Endodermal cell (in vitro differentiated cells): ENCODE measurements at regions not wholly inside any gene's neighbourhood (a gene's known extent, or its start where the extent isn't known, plus 50 kb on each side); places are given as distances from the start of the nearest gene placed in this dataset.

ENCODE experiments used
- DNase-seq: peaks from one replicate; pipeline ENCODE4 v3.0.0-alpha.2; 2017
- H3K27ac ChIP-seq: 2 replicates; pipeline ENCODE4 v1.5.1; 2013; ENCODE audit warnings: mild to moderate bottlenecking, low read depth, low read length, moderate library complexity
- H3K27me3 ChIP-seq: 2 replicates; pipeline ENCODE4 v1.6.1; 2013; ENCODE audit warnings: mild to moderate bottlenecking, low read length, moderate library complexity; ENCODE audit not compliant: insufficient read depth, control insufficient read depth, poor library complexity, severe bottlenecking
- H3K36me3 ChIP-seq: 2 replicates; pipeline ENCODE4 v1.7.0; 2013; ENCODE audit warnings: mild to moderate bottlenecking, low read length, moderate library complexity; ENCODE audit not compliant: control insufficient read depth, insufficient read depth
- H3K4me1 ChIP-seq: one replicate; pipeline ENCODE4 v1.7.0; 2013; ENCODE audit warnings: low read length; ENCODE audit not compliant: control insufficient read depth, insufficient read depth
- H3K4me3 ChIP-seq: 2 replicates; pipeline ENCODE4 v1.5.1; 2013; ENCODE audit warnings: mild to moderate bottlenecking, low read length, moderate library complexity
- H3K9ac ChIP-seq: 2 replicates; pipeline ENCODE4 v1.6.1; 2013; ENCODE audit warnings: mild to moderate bottlenecking, low read length, moderate library complexity; ENCODE audit not compliant: poor library complexity, severe bottlenecking; ENCODE audit errors: extremely low read depth
- H3K9me3 ChIP-seq: 2 replicates; pipeline ENCODE4 v1.6.1; 2013; ENCODE audit warnings: mild to moderate bottlenecking, low read length, moderate library complexity; ENCODE audit not compliant: control insufficient read depth
- H3K27ac Mint-ChIP-seq: 2 replicates; pipeline ENCODE4 v1.8.0; 2020; ENCODE audit warnings: mixed read lengths
- H3K27me3 Mint-ChIP-seq: 2 replicates; pipeline ENCODE4 v1.8.0; 2021; ENCODE audit warnings: mild to moderate bottlenecking, mixed read lengths; ENCODE audit not compliant: insufficient read depth
- H3K36me3 Mint-ChIP-seq: 2 replicates; pipeline ENCODE4 v1.8.0; 2020; ENCODE audit warnings: low read depth, mixed read lengths
- H3K4me1 Mint-ChIP-seq: 2 replicates; pipeline ENCODE4 v1.8.0; 2020; ENCODE audit warnings: mixed read lengths
- H3K4me3 Mint-ChIP-seq: 2 replicates; pipeline ENCODE4 v1.8.0; 2020; ENCODE audit warnings: mild to moderate bottlenecking, moderate library complexity, mixed read lengths
- H3K9me3 Mint-ChIP-seq: 2 replicates; pipeline ENCODE4 v1.8.0; 2020; ENCODE audit warnings: mild to moderate bottlenecking, mixed read lengths
- CTCF ChIP-seq: fragments of 200-600 bp; sonication (generic); conservative IDR thresholded peaks from 2 replicates; pipeline ENCODE4 v1.5.0; 2021; ENCODE audit warnings: antibody characterized with exemption, mild to moderate bottlenecking
- WGBS, 2 experiments: methylation state at CpG; one replicate each; pipeline versions ENCODE4 v1.1.5 to v1.1.7; 2013; ENCODE audit warnings: missing lambda C conversion rate in 2 of 2, mixed read lengths in 1 of 2; ENCODE audit not compliant: insufficient coverage in 1 of 2, insufficient read length in 1 of 2; 5-methylcytosine and 5-hydroxymethylcytosine counted together

GRCh38 chr6:76892542-76892941, 570.7 kb downstream of the HTR1B start:
- no peaks in the 10 kb centered on the region for H3K27me3 Mint-ChIP-seq
- Histone ChIP-seq H3K36me3 (no peaks in the 10 kb centered on the region), H3K27me3 (no peaks in the 10 kb centered on the region), H3K4me3 (no peak overlapping the region), H3K9me3 (peaks cover 12% of the 10 kb centered on the region), H3K27ac (no peak overlapping the region), H3K9ac (no peak overlapping the region), H3K4me1 (no peaks in the 10 kb centered on the region)
- peaks cover 29% of the 10 kb centered on the region for H3K9me3 Mint-ChIP-seq
- no peak for DNase-seq
- peaks cover 3% of the 10 kb centered on the region for H3K36me3 Mint-ChIP-seq
- H3K4me3 Mint-ChIP-seq: no peak overlapping the region
- TF ChIP-seq CTCF: no peak
- 78% methylated on average over 3 of the region's 3 CpGs; no CpG with 5 or more reads in 1 of the 2 experiments for WGBS, 2 experiments
- no peaks in the 10 kb centered on the region for H3K4me1 Mint-ChIP-seq
- H3K27ac Mint-ChIP-seq: no peak overlapping the region

DNA sequence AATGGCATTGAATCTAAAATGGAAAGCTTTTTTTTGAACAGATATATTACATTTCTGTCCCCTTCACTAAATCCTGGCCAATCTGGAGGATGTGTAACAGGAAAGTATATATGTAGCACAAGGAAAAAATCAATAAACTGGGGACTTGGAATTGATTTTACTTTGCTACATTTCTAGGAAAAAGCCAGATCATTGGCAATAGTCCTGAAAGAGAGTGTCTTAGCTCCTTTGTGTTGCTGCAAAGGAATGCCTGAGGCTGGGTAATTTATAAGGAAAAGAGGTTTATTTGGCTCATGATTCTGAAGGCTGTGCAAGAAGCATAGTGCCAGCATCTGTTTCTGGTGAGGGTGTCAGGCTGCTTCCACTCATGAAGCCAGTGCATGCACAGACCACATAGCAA, 574.9 kb downstream of the HTR1B start:
- H3K36me3 ChIP-seq: no peaks in the 10 kb centered on the region
- DNase-seq: no peak
- H3K4me1 Mint-ChIP-seq: no peaks in the 10 kb centered on the region
- no peak overlapping the region for H3K27ac Mint-ChIP-seq
- H3K36me3 Mint-ChIP-seq: no peaks in the 10 kb centered on the region
- H3K4me1 ChIP-seq: no peaks in the 10 kb centered on the region
- no peak overlapping the region for H3K4me3 ChIP-seq
- H3K4me3 Mint-ChIP-seq: no peak overlapping the region
- no peak overlapping the region for H3K9ac ChIP-seq
- no peak for TF ChIP-seq CTCF
- H3K27ac ChIP-seq: no peak overlapping the region
- peaks cover 7% of the 10 kb centered on the region for H3K9me3 Mint-ChIP-seq
- H3K9me3 ChIP-seq: peaks cover under 1% of the 10 kb centered on the region
- no peaks in the 10 kb centered on the region for H3K27me3 ChIP-seq
- no peaks in the 10 kb centered on the region for H3K27me3 Mint-ChIP-seq

DNA sequence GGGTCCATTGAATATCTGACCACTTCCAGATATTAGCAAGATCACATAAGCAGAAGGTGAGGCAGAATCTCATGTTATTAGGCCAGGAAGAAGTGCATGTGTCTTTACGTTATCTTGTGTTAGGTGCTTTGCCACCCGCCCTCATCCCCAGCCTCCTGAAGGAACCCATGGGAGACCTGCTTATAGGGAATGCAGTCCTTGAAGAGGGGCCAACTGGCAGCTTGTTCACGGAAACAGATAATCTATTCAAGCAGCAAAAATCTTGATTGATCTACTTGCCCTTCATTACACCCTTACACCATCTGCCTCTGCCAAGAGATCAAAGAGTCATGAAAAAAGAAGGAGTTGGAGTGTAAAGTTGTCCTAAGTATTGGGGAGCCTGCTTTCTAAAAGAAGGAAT, 576.4 kb downstream of the HTR1B start:
- WGBS, 2 experiments: 78% methylated on average over 3 of the region's 3 CpGs; no CpG with 5 or more reads in 1 of the 2 experiments
- H3K27ac ChIP-seq: no peak overlapping the region
- H3K36me3 Mint-ChIP-seq: no peaks in the 10 kb centered on the region
- no peaks in the 10 kb centered on the region for H3K27me3 ChIP-seq
- no peaks in the 10 kb centered on the region for H3K4me1 Mint-ChIP-seq
- no peak for DNase-seq
- H3K27me3 Mint-ChIP-seq: no peaks in the 10 kb centered on the region
- no peak overlapping the region for H3K4me3 ChIP-seq
- no peak overlapping the region for H3K27ac Mint-ChIP-seq
- H3K9me3 Mint-ChIP-seq: no peaks in the 10 kb centered on the region
- H3K4me1 ChIP-seq: no peaks in the 10 kb centered on the region
- H3K9me3 ChIP-seq: peaks cover under 1% of the 10 kb centered on the region
- no peak overlapping the region for H3K4me3 Mint-ChIP-seq
- H3K36me3 ChIP-seq: no peaks in the 10 kb centered on the region
- TF ChIP-seq CTCF: no peak
- no peak overlapping the region for H3K9ac ChIP-seq
